BLaER1 treated with 17β-estradiol and CSF1 and Interleukin-3, amounts not matched to agents 10 nM and 100 nM (cell line): ENCODE measurements at regions not wholly inside any gene's neighbourhood (a gene's known extent, or its start where the extent isn't known, plus 50 kb on each side); places are given as distances from the start of the nearest gene placed in this dataset.

Source experiments
- H3K27ac ChIP-seq, 11 experiments: shearing (Covaris generic); formaldehyde crosslinking; 2 replicates each; pipeline ENCODE4 v1.8.1; 2022
- H3K27me3 ChIP-seq, 11 experiments: shearing (Covaris generic); formaldehyde crosslinking; 2 replicates each; pipeline ENCODE4 v1.8.1; 2022
- H3K36me3 ChIP-seq, 11 experiments: shearing (Covaris generic); formaldehyde crosslinking; 2 replicates each; pipeline ENCODE4 v1.8.1; 2022
- H3K4me1 ChIP-seq, 10 experiments: shearing (Covaris generic); formaldehyde crosslinking; 2 replicates each; pipeline ENCODE4 v1.8.1; 2022
- H3K4me2 ChIP-seq, 11 experiments: shearing (Covaris generic); formaldehyde crosslinking; 2 replicates each; pipeline ENCODE4 v1.8.1; 2022
- H3K4me3 ChIP-seq, 10 experiments: shearing (Covaris generic); formaldehyde crosslinking; 2 replicates each; pipeline ENCODE4 v1.8.1; 2022
- H3K9ac ChIP-seq, 11 experiments: shearing (Covaris generic); formaldehyde crosslinking; 2 replicates each; pipeline ENCODE4 v1.8.1; 2022
- H3K9me3 ChIP-seq, 11 experiments: shearing (Covaris generic); formaldehyde crosslinking; replicated peaks in 1 of 11; 2 replicates each; pipeline ENCODE4 v1.8.1; 2022
- H4K20me1 ChIP-seq, 11 experiments: shearing (Covaris generic); formaldehyde crosslinking; 2 replicates each; pipeline ENCODE4 v1.8.1; 2022
- Cebpa-rat ChIP-seq, 11 experiments: shearing (Covaris generic); IDR thresholded peaks; 2 replicates each; pipeline ENCODE4 v1.8.1; 2022

GRCh38 chr2:144081272-144081671 lies 438.6 kb downstream of the ZEB2 start:
- Histone ChIP-seq H3K9ac (no peak overlapping the region), H3K4me3 (no peak overlapping the region)

GRCh38 chr2:144079803-144080202 lies 440.1 kb downstream of the ZEB2 start:
- no peak overlapping the region for H3K9ac ChIP-seq
- H3K27me3 ChIP-seq: no peaks in the 10 kb centered on the region
- no peaks in the 10 kb centered on the region for H3K9me3 ChIP-seq
- H3K36me3 ChIP-seq: no peaks in the 10 kb centered on the region
- TF ChIP-seq Cebpa-rat (IDR thresholded peaks at IDR 0.05): no peak
- H4K20me1 ChIP-seq: no peaks in the 10 kb centered on the region
- H3K27ac ChIP-seq: no peak overlapping the region
- no peaks in the 10 kb centered on the region for H3K4me1 ChIP-seq
- no peak overlapping the region for H3K4me3 ChIP-seq
- H3K4me2 ChIP-seq: no peak overlapping the region

More at GRCh38 chr2:144081272-144081671, 438.6 kb downstream of the ZEB2 start:
- Histone ChIP-seq H3K36me3 (no peaks in the 10 kb centered on the region), H3K4me1 (peaks cover 0 to under 1% (median 0%) of the 10 kb centered on the region in 10 experiments; a peak in 1 of 20 replicates), H3K27ac (no peak overlapping the region), H3K9me3 (no peaks in the 10 kb centered on the region), H4K20me1 (no peaks in the 10 kb centered on the region), H3K27me3 (no peaks in the 10 kb centered on the region), H3K4me2 (no peak overlapping the region)
- TF ChIP-seq Cebpa-rat (IDR thresholded peaks at IDR 0.05): no peak

GRCh38 chr2:144078802-144079724 lies 440.9 kb downstream of the ZEB2 start:
- H3K9ac ChIP-seq: no peak overlapping the region
- no peaks in the 10 kb centered on the region for H3K36me3 ChIP-seq
- no peaks in the 10 kb centered on the region for H3K9me3 ChIP-seq
- TF ChIP-seq Cebpa-rat (IDR thresholded peaks at IDR 0.05): no peak
- H3K4me3 ChIP-seq: no peak overlapping the region
- H3K27me3 ChIP-seq: no peaks in the 10 kb centered on the region
- no peak overlapping the region for H3K27ac ChIP-seq
- no peak overlapping the region for H3K4me2 ChIP-seq
- no peaks in the 10 kb centered on the region for H3K4me1 ChIP-seq
- H4K20me1 ChIP-seq: no peaks in the 10 kb centered on the region

GRCh38 chr2:144078106-144078505 lies 441.8 kb downstream of the ZEB2 start:
- Histone ChIP-seq H3K4me2 (no peak overlapping the region), H3K27ac (no peak overlapping the region), H3K4me3 (no peak overlapping the region), H3K9ac (no peak overlapping the region), H3K9me3 (no peaks in the 10 kb centered on the region), H3K27me3 (no peaks in the 10 kb centered on the region), H3K36me3 (no peaks in the 10 kb centered on the region), H4K20me1 (no peaks in the 10 kb centered on the region), H3K4me1 (no peaks in the 10 kb centered on the region)
- no peak for TF ChIP-seq Cebpa-rat (IDR thresholded peaks at IDR 0.05)

- Histone ChIP-seq H3K9me3 (no peaks in the 10 kb centered on the region), H3K9ac (no peak overlapping the region), H3K27ac (no peak overlapping the region), H4K20me1 (no peaks in the 10 kb centered on the region), H3K4me2 (no peak overlapping the region), H3K27me3 (no peaks in the 10 kb centered on the region), H3K4me3 (no peak overlapping the region), H3K36me3 (no peaks in the 10 kb centered on the region), H3K4me1 (peaks cover 0 to under 1% (median 0%) of the 10 kb centered on the region in 10 experiments; a peak in 4 of 20 replicates)
- no peak for TF ChIP-seq Cebpa-rat (IDR thresholded peaks at IDR 0.05)
Measured at GRCh38 chr2:144074450-144074849, 445.5 kb downstream of the ZEB2 start.

GRCh38 chr2:144071461-144071860 lies 448.5 kb downstream of the ZEB2 start:
- no peak overlapping the region for H3K27ac ChIP-seq
- no peak overlapping the region for H3K4me2 ChIP-seq
- no peaks in the 10 kb centered on the region for H3K27me3 ChIP-seq
- no peaks in the 10 kb centered on the region for H4K20me1 ChIP-seq
- peaks cover 0 to 12% (median 0%) of the 10 kb centered on the region in 10 experiments; a peak in 6 of 20 replicates for H3K4me1 ChIP-seq
- H3K9ac ChIP-seq: no peak overlapping the region
- TF ChIP-seq Cebpa-rat (IDR thresholded peaks at IDR 0.05): no peak
- no peak overlapping the region for H3K4me3 ChIP-seq
- no peaks in the 10 kb centered on the region for H3K36me3 ChIP-seq
- H3K9me3 ChIP-seq: no peaks in the 10 kb centered on the region

- Histone ChIP-seq H3K27ac (no peak overlapping the region), H3K9ac (no peak overlapping the region), H3K27me3 (no peaks in the 10 kb centered on the region), H3K4me3 (no peak overlapping the region), H3K4me1 (peaks cover 0 to 15% (median 0%) of the 10 kb centered on the region in 10 experiments; a peak in 6 of 20 replicates), H3K4me2 (no peak overlapping the region), H3K9me3 (no peaks in the 10 kb centered on the region), H4K20me1 (no peaks in the 10 kb centered on the region), H3K36me3 (no peaks in the 10 kb centered on the region)
- TF ChIP-seq Cebpa-rat (IDR thresholded peaks at IDR 0.05): no peak
Measured at GRCh38 chr2:144067506-144067905, 452.4 kb downstream of the ZEB2 start.

GRCh38 chr2:144063602-144064001 lies 456.3 kb downstream of the ZEB2 start:
- H3K36me3 ChIP-seq: no peaks in the 10 kb centered on the region
- H3K9ac ChIP-seq: no peak overlapping the region
- H3K4me1 ChIP-seq: peaks cover 0 to 6% (median 0%) of the 10 kb centered on the region in 10 experiments; a peak in 5 of 20 replicates
- H3K9me3 ChIP-seq: no peaks in the 10 kb centered on the region
- TF ChIP-seq Cebpa-rat (IDR thresholded peaks at IDR 0.05): no peak
- no peaks in the 10 kb centered on the region for H4K20me1 ChIP-seq
- H3K4me2 ChIP-seq: no peak overlapping the region
- no peaks in the 10 kb centered on the region for H3K27me3 ChIP-seq
- H3K27ac ChIP-seq: no peak overlapping the region
- H3K4me3 ChIP-seq: no peak overlapping the region

- Histone ChIP-seq H3K4me3 (no peak overlapping the region), H3K27me3 (no peaks in the 10 kb centered on the region), H3K9me3 (no peaks in the 10 kb centered on the region), H3K9ac (no peak overlapping the region), H3K27ac (no peak overlapping the region), H3K36me3 (no peaks in the 10 kb centered on the region), H3K4me2 (no peak overlapping the region), H4K20me1 (no peaks in the 10 kb centered on the region), H3K4me1 (no peaks in the 10 kb centered on the region)
- no peak for TF ChIP-seq Cebpa-rat (IDR thresholded peaks at IDR 0.05)
Measured at GRCh38 chr2:144054911-144055310, 465.0 kb downstream of the ZEB2 start.

GRCh38 chr2:144052083-144052482 lies 467.8 kb downstream of the ZEB2 start:
- no peak overlapping the region for H3K27ac ChIP-seq
- H3K4me1 ChIP-seq: peaks cover 0 to 10% (median 9%) of the 10 kb centered on the region in 10 experiments; a peak in 9 of 20 replicates

More at GRCh38 chr2:144052083-144052482, 467.8 kb downstream of the ZEB2 start:
- no peaks in the 10 kb centered on the region for H4K20me1 ChIP-seq
- no peak overlapping the region for H3K4me3 ChIP-seq
- no peak for TF ChIP-seq Cebpa-rat (IDR thresholded peaks at IDR 0.05)
- H3K4me2 ChIP-seq: no peak overlapping the region
- H3K27me3 ChIP-seq: no peaks in the 10 kb centered on the region
- H3K9me3 ChIP-seq: no peaks in the 10 kb centered on the region
- no peaks in the 10 kb centered on the region for H3K36me3 ChIP-seq
- H3K9ac ChIP-seq: no peak overlapping the region
